ENCODE measurements at regions not wholly inside any gene's neighbourhood (a gene's known extent, or its start where the extent isn't known, plus 50 kb on each side); places are given as distances from the start of the nearest gene placed in this dataset.
"Not testable (repeated sequence)": the region's sequence is repeated elsewhere in the genome, so short reads cannot be mapped to it uniquely, and the experiment has no call there.

GRCh38 chr9:41321277-41321676 lies 132.2 kb upstream of the ZNG1F start:
- H3K27ac Mint-ChIP-seq; H3K4me1 Mint-ChIP-seq (ENCODE audit: low read depth); H3K9me3 Mint-ChIP-seq; H3K27me3 Mint-ChIP-seq; H3K36me3 Mint-ChIP-seq (ENCODE audit: low read depth); intact Hi-C loops (cut with micrococcal nuclease); H3K4me3 Mint-ChIP-seq: not testable (repeated sequence)

DNA sequence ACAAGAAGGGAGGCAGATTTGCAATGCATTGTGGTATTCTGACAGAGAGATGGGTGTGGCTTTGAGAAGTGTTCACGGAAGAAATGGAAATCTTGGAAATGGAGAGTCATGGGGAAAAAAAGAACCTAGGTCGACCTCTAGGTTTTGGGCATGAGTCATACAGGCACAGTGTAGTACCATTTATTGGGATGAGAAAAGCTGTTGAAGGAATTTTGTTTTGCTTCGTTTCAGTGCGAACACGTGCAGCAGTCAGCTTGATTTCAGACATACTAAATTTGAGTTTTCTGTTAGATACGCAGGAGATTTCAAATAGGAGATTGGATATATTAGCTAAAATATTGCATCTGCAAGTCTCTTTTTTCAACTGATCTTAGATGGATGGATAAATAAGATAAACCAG lies 119.8 kb upstream of the ZNG1F start:
- H3K4me3 Mint-ChIP-seq; H3K9me3 Mint-ChIP-seq; H3K27ac Mint-ChIP-seq; intact Hi-C loops (cut with micrococcal nuclease); H3K4me1 Mint-ChIP-seq (ENCODE audit: low read depth); H3K27me3 Mint-ChIP-seq; H3K36me3 Mint-ChIP-seq (ENCODE audit: low read depth): not testable (repeated sequence)

DNA sequence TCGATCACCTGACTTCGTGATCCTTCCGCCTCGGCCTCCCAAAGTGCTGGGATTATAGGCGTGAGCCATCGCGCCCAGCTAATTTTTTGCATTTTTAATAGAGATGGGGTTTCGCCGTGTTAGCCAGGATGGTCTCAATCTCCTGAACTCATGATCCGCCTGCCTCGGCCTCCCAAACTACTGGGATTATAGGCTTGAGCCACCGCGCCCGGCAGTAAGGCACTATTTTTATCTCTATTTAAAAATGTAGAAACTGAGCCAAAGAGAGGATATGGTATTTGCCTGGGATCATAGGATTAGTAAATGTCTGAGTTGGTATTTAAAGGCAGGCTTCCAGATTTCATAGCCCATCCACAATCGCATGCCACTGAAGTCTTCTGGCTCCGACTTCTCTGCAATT lies 96.6 kb upstream of the ZNG1F start:
- H3K27ac Mint-ChIP-seq; H3K27me3 Mint-ChIP-seq; H3K4me1 Mint-ChIP-seq (ENCODE audit: low read depth); intact Hi-C loops (cut with micrococcal nuclease); H3K4me3 Mint-ChIP-seq; H3K36me3 Mint-ChIP-seq (ENCODE audit: low read depth); H3K9me3 Mint-ChIP-seq: not testable (repeated sequence)

DNA sequence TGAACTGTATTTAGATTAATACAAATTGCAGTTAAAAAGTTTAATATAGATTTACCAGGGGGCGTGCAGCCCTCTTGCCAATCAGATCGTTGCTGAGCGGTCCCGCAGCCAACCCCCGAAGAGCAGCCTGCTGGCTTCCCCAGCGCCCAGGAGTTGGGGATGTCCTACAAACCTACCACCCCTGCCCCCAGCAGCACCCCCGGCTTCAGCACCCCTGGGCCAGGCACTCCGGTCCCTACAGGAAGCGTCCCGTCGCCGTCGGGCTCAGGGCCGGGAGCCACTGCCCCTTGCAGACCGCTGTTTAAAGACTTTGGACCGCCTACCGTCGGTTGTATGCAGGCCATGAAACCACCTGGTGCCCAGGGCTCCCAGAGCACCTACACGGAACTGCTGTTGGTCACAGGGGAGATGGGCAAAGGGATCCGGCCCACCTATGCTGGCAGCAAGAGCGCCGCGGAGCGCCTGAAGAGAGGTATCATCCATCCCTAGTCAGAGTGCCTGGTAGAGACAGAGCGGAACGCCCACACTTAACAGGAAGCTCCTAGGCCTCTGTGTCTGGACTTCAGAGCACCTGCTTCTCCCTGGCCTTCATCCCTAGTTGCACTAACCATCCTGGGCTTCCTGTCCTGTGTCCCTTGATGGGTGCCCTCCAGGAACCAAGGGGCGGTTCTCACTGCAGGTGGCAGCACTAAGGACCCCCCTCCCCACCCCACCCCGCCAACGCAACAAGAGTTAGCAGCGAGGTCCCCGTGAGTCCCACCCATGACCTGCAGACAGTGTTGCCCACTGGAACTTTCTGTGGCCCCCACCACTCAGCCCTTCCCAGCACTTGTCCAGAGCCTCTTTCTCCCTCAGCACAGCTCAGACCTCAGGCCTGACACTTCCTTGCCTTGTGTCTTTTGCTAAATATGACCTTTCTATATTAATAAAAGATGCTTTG lies 91.5 kb upstream of the ZNG1F start:
- H3K27ac Mint-ChIP-seq; H3K36me3 Mint-ChIP-seq (ENCODE audit: low read depth); H3K4me3 Mint-ChIP-seq; H3K4me1 Mint-ChIP-seq (ENCODE audit: low read depth); intact Hi-C loops (cut with micrococcal nuclease); H3K9me3 Mint-ChIP-seq; H3K27me3 Mint-ChIP-seq: not testable (repeated sequence)

- H3K9me3 Mint-ChIP-seq; H3K36me3 Mint-ChIP-seq (ENCODE audit: low read depth); H3K4me3 Mint-ChIP-seq; H3K27me3 Mint-ChIP-seq; intact Hi-C loops (cut with micrococcal nuclease); H3K4me1 Mint-ChIP-seq (ENCODE audit: low read depth); H3K27ac Mint-ChIP-seq: not testable (repeated sequence)
Measured at GRCh38 chr9:41279437-41279836, 90.3 kb upstream of the ZNG1F start.

DNA sequence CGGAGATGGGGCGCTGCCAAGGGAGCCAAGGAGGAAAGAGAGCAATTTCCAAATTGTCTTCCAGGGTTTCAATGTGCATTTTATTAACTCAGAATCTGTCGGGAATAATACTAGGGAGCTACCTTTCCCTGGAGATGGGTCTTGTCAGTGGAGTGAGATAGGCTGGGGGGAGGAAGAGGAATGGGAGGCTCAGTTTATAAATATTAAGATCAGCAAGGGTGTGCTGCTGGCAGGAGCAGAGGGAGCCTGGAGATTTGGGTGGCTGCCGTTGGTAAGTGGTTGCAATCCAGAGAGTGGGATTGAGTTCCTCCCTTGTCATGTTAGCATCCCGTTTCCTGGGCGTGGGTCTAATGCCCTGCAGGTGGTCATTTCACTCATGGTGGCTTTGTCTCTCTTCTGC lies 89.9 kb upstream of the ZNG1F start:
- H3K27me3 Mint-ChIP-seq; H3K4me3 Mint-ChIP-seq; H3K9me3 Mint-ChIP-seq; H3K27ac Mint-ChIP-seq; H3K4me1 Mint-ChIP-seq (ENCODE audit: low read depth); H3K36me3 Mint-ChIP-seq (ENCODE audit: low read depth); intact Hi-C loops (cut with micrococcal nuclease): not testable (repeated sequence)

- H3K27me3 Mint-ChIP-seq; intact Hi-C loops (cut with micrococcal nuclease); H3K4me1 Mint-ChIP-seq (ENCODE audit: low read depth); H3K27ac Mint-ChIP-seq; H3K36me3 Mint-ChIP-seq (ENCODE audit: low read depth); H3K9me3 Mint-ChIP-seq: not testable (repeated sequence)
- peak overlapping the region; percentile 65 for H3K4me3 Mint-ChIP-seq
Measured at GRCh38 chr9:41273549-41274267, 84.6 kb upstream of the ZNG1F start.

DNA sequence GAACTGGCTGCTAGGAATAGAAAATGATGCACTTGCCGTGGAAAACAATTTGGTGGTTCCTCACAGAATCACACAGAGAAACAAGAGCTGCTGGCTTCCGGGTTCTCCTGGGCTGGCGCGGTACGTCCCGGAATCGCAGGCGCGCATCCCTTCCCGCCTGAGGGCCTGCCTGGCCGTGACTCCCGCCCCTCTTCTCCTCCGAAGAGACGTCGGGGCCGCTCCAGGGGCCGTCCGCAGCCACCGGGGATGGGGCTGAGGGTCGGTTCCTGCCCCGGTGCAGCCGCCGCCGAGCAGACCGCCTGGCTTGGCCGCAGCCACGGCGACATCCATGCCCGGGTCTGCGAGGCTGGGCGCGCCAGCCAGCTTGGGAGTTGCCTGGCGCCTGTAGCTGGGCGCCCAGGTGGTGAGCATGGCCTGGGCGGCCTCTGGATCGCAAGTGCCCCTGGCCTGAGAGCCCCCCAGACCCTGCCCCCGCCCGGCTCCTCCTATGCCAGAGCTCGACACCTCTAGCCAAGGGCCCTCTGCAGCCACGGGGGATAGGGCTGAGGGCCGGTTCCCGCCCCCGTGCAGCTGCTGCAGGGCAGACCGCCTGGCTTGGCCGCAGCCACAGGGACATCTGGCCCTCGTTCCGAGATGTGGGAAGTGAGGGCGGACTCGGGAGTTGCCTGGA lies 83.9 kb upstream of the ZNG1F start:
- H3K9me3 Mint-ChIP-seq; H3K27ac Mint-ChIP-seq; H3K4me1 Mint-ChIP-seq (ENCODE audit: low read depth); H3K27me3 Mint-ChIP-seq; H3K36me3 Mint-ChIP-seq (ENCODE audit: low read depth); intact Hi-C loops (cut with micrococcal nuclease): not testable (repeated sequence)
- H3K4me3 Mint-ChIP-seq: peak overlapping the region; percentile 32

GRCh38 chr9:41270992-41271391 lies 81.9 kb upstream of the ZNG1F start:
- H3K27me3 Mint-ChIP-seq: peaks cover 10% of the 10 kb centered on the region
- H3K36me3 Mint-ChIP-seq (ENCODE audit: low read depth); intact Hi-C loops (cut with micrococcal nuclease); H3K4me1 Mint-ChIP-seq (ENCODE audit: low read depth); H3K9me3 Mint-ChIP-seq; H3K27ac Mint-ChIP-seq; H3K4me3 Mint-ChIP-seq: not testable (repeated sequence)

DNA sequence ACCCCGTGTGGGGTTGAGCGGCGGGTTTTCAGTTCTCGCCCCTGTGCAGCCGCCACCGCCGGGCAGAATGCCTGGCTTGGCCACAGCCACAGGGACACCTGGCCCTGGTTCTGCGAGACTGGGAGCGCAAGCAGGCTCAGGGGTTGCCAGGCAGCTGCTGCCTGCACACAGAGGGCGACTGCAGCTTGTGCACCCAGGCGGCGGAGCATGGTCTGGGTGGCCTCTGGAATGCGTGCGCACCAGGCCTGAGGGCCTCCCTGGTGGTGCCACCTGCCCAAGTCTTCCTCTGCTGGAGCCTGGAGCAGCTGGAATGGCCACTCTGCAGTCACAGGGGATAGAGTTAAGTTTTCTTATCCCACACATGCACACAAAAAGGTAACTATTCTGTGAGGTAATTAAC lies 80.4 kb upstream of the ZNG1F start:
- H3K4me3 Mint-ChIP-seq; intact Hi-C loops (cut with micrococcal nuclease); H3K36me3 Mint-ChIP-seq (ENCODE audit: low read depth); H3K4me1 Mint-ChIP-seq (ENCODE audit: low read depth); H3K9me3 Mint-ChIP-seq; H3K27me3 Mint-ChIP-seq; H3K27ac Mint-ChIP-seq: not testable (repeated sequence)

DNA sequence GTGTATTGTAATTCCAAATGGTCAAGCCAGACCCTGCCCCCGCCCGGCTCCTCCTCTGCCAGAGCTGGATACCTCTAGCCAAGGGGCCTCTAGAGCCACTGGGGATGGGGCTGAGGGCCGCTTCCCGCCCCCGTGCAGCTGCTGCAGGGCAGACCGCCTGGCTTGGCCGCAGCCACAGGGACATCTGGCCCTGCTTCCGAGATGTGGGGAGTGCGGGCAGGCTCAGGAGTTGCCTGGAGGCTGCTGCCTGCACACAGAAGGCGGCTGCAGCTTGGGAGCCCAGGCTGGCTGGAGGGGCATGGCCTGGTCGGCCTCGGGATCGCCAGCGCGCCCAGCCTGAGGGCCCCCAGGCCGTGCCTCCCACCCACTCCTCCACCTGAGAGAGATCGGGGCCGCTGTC lies 79.9 kb upstream of the ZNG1F start:
- H3K4me3 Mint-ChIP-seq; H3K27me3 Mint-ChIP-seq; H3K36me3 Mint-ChIP-seq (ENCODE audit: low read depth); intact Hi-C loops (cut with micrococcal nuclease); H3K4me1 Mint-ChIP-seq (ENCODE audit: low read depth); H3K27ac Mint-ChIP-seq; H3K9me3 Mint-ChIP-seq: not testable (repeated sequence)

DNA sequence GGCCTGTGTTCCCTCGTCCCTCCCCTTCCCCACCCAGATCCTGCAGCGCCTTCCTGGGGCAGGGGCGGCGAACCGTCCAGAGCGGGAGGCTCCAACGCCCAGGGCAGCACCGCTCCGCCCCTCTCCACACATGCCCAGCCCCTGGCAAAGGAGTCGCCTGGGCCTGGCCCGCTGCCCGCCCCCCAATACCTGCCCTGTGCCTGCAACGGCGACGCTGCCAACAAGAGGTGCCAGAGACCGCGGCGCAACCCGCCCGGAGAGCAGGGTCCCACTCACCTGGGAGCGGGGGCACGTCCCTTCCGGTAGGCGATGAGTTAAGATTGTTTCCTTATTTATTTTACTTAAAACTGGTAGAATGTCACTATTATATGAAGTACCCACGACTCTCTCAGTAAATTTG lies 77.5 kb upstream of the ZNG1F start:
- H3K27ac Mint-ChIP-seq; intact Hi-C loops (cut with micrococcal nuclease); H3K27me3 Mint-ChIP-seq; H3K36me3 Mint-ChIP-seq (ENCODE audit: low read depth); H3K4me1 Mint-ChIP-seq (ENCODE audit: low read depth); H3K9me3 Mint-ChIP-seq: not testable (repeated sequence)
- H3K4me3 Mint-ChIP-seq: peak overlapping the region; percentile 34

GRCh38 chr9:41266000-41266399 lies 76.9 kb upstream of the ZNG1F start:
- H3K27me3 Mint-ChIP-seq; intact Hi-C loops (cut with micrococcal nuclease); H3K36me3 Mint-ChIP-seq (ENCODE audit: low read depth); H3K27ac Mint-ChIP-seq; H3K9me3 Mint-ChIP-seq; H3K4me3 Mint-ChIP-seq; H3K4me1 Mint-ChIP-seq (ENCODE audit: low read depth): not testable (repeated sequence)

DNA sequence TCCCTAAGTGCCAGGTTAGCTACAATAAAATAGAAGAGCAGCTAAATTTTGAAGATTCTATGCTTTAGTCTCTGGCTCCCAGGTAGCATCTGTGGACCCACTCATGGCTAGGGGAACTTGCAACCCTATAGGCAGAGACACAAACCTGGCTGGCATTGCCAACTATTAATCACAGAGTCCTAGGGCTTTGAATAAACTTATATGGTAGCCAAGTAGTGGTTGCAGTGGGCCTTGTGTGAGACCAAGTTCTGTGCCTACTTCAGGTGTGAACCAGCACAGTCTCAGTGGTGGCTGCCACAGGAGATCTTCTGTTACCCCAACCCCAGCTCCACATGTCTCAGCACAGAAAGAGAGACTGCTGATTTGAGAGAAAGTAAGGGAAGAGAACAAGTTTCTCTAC lies 62.9 kb upstream of the ZNG1F start:
- H3K36me3 Mint-ChIP-seq (ENCODE audit: low read depth); H3K27ac Mint-ChIP-seq; H3K4me1 Mint-ChIP-seq (ENCODE audit: low read depth); H3K4me3 Mint-ChIP-seq; H3K27me3 Mint-ChIP-seq; intact Hi-C loops (cut with micrococcal nuclease): not testable (repeated sequence)
- peaks cover 51% of the 10 kb centered on the region for H3K9me3 Mint-ChIP-seq

All from dendritic cell treated with granulocyte-macrophage colony-stimulating factor and Interleukin-4, amounts not matched to agents 40 ng/mL and 50 ng/mL, for 4 days (primary cell).